NCI-H524 treated with DMSO at 0.1 percent for 48 hours (cell line): ENCODE measurements at regions not wholly inside any gene's neighbourhood (a gene's known extent, or its start where the extent isn't known, plus 50 kb on each side); places are given as distances from the start of the nearest gene placed in this dataset.
"Not testable (repeated sequence)": the region's sequence is repeated elsewhere in the genome, so short reads cannot be mapped to it uniquely, and the experiment has no call there.

ENCODE experiments used
- DNase-seq: peaks from one replicate; lab custom pipeline; 2025; lab: John Stamatoyannopoulos, UW

DNA sequence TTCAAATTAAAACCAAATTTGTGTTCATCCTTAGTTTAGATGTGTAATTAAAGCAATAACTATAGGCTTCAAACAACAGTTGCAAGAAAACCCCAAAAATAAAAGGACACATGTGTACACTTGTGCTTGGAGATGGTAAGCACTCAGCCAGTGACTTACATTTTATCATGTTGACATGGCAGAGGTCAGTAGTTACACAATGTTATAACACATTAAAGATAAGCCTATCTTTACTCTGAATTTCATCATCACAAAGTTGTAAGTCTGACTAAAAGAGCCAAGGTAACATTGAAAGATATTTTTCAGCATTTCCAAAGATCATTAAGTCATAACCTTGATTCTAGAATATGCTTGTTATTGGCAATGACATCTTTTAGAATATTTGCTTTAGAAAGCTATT lies 98.5 kb upstream of the PNPLA4 start:
- DNase-seq: no peak

DNA sequence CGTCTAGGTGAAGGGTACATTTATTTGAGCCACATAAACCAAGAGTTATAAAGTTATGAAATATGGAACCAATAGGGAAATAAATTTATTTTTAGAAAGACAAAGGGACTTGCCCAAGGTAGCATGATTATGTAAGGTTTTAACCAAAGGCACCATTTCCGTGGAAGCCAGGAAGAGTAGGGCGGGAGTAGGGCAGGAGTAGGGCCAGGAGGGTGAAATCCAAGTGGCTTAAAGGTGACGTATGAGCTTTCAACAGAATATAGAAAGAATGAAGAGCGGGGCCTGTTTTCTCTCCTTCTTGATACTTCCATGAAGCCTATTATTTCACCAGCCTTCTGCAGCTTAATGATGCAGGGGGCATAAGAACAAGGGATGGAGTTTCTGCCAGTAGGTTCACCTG lies 91.7 kb upstream of the PNPLA4 start:
- no peak for DNase-seq

DNA sequence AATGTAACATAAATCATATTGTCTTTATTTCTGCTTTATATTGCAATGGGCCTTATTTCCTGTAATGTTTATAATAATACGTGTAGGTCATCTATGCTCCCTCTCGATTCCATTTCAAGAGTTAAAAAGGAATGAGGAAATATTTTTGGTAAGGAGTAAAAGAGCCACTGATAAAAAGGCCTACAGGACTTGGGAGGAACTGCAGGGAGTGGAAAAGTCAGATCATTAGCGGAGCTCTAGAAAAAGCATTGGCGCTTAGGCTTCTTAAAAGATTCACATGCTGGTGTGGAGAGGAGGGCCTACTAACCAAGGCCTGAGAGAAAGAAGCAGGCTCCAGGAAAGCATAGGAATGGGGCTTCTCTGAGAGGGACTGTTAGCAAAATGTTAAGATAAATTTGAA lies 82.9 kb upstream of the PNPLA4 start:
- no peak for DNase-seq

DNA sequence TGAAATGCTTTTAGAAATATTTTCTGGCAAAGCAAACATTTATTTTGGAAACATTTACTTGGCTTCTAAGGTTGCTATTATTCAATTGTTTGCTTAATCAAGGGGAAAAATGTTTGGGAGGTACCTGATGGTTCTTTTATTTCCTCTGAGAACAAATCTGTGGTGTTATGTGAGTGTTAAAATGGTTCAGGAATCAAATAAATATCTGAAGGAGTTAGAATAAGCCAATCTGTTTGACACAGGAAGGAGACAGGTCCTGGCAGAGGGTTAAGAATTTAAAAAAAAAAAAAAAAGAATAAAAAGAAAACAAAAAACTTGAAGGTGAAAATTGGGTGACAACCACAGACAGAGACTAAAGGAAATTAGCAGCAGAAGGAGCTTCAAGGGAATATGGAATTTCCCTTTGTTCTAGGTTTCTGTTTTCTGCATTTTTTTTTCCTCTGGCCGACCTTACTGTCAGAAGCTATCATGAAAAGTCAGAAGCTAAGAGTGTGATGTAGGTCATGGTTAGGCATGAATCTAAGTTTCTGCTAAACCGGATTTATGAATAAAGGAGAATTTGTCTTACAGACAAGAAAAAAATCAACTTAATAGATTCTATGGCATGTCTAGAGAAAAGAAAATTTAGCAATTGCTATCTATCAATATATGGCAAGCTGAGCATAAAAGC lies 78.6 kb upstream of the PNPLA4 start:
- no peak for DNase-seq

DNA sequence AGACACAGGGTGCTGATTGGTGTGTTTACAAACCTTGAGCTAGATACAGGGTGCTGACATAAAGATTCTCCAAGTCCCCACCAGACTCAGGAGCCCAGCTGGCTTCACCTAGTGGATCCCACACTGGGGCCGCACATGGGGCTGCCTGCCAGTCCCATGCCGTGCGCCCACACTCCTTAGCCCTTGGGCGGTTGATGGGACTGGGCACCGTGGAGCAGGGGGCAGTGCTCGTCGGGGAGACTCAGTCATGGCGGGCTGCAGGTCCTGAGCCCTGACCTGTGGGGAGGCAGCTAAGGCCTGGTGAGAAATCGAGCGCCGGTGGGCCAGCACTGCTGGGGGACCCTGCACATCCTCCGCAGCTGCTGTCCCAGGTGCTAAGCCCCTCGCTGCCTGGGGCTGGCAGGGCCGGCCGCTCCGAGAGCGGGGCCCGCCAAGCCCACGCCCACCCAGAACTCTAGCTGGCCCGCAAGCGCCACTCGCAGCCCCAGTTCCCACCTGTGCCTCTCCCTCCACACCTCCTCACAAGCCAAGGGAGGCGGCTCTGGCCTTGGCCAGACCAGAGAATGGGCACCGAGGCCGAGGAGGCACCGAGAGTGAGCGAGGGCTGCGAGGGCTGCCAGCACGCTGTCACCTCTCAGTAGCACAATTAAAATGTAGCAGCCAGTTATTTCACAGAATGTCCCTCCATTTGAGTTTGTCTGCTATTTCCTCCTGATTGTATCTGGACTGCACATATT lies 76.1 kb upstream of the PNPLA4 start:
- no peak for DNase-seq

DNA sequence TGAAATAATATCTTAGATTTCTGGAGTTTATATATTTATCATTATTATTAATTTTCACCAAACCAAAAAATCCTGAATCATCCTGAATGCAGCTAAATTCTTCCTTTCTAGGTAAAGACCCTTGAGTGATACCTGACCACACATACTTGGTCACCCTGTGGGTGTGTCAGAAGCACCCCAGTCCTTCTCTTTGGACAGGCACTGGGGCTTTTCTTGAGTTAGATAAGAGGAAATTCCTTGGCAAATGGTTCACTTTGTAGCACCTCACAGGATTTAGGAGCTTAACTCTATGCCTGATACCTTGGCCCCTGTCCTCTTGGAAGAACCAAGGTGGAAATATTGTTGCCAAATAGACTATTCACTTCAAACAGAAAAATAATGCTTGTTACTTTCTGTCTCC lies 69.6 kb upstream of the PNPLA4 start:
- no peak for DNase-seq

DNA sequence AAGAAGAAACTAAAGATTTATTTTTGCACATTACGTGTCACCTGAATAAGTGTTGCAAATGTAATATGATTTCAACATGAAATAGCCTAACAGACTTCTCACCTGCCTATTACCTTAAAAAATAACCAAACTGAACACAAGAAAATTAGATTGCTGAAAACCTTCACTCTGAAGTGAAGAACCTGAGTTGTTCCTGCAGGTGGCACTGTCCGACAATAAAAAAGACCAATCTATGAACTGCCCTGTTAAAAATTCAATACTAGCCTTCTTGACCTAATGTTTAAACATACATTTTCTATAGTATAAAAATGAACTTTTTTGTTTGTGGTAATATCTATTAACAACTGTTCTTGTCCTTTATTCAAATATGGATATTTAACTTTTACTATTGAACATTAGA lies 69.2 kb upstream of the PNPLA4 start:
- DNase-seq: no peak

DNA sequence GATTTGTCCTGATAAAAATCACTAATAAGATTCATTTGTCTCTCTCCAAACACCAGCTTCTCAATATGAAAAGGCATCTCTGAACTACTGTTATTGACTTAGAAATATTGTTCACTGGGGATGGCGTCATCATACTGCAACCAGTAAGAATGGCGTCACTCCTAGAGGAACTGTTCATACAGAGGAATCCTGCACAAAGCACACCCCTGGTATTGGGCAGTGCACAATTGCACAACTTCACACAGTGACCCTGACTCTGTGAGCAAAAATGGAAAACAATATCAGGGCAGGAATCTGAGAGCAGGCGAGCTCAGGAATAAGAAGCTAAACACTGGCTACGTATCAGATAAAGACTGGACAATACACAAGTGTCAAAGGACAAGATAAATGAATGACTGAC lies 66.7 kb upstream of the PNPLA4 start:
- DNase-seq: no peak

DNA sequence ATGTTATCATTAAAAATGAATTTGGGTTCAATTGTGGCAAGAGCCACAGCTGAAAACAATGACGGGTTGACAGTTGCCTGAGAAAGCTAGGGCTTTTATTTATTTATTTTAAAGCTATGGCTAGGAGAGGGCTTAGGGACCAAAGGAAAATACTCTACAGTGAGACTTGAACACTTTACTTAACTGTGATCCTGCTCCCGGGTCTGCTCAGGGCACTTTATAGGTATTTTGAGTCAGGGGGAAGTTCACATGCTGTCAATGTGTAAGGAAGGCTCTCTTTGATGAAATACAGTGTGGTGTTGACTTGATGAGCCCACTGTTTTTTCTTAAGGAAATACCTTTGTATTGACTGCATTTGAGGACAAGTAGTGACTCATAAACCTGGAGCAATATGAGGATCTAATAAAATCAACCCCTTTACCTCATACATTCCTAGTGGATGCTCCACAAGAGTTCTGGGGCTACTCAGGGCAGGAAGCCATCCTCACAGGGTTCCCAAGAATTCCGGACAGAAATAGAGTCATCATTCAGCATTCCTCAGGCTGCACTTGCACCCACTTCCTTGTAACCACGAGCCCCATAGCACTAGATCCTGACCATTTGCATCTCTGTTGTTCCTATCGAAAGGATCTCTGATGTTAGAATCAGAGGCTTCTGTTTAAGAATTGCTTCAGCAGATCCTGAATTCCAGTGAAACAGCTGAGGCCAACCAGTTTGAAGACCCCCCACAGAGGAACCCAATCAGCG lies 61.0 kb upstream of the PNPLA4 start:
- not testable (repeated sequence) for DNase-seq

DNA sequence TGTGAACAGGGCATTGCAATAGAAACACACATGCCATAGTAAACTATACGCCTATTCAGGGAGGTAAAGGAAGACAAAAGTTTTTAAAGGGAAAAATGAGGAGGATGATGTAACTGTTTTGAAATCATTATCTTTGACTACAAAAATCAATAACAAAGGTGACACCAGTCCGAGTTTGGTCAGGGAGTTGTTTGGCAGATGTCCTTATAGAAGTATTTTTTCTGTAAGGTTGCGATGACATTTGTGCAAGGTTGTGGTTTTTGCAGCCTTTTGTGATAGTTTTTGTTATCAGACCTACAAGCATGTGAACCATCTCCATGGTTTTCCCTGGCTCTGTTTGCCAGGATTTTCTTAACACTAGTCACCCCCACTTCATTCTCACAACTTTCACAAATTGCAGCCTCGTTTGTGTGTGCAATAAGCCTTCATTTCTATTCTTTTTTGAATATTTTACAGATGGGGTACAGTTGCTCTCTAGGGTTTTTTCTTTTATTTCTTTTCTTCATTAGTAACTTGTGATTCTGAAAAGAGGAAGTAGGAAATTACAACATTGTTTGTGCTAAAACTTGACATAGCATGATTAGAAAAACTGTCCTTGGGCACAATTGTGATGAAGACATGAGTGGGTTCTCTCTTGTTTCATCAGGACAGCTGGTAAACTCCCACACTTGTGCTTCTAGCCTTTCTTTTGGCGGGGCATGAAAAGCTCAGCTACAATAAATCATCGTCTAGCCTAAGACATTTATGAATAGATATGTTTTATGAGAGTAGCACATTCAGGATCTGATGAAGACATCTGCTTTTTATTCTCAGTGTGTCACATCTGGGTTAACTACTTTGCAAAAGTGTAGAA lies 60.2 kb upstream of the PNPLA4 start:
- DNase-seq: no peak

DNA sequence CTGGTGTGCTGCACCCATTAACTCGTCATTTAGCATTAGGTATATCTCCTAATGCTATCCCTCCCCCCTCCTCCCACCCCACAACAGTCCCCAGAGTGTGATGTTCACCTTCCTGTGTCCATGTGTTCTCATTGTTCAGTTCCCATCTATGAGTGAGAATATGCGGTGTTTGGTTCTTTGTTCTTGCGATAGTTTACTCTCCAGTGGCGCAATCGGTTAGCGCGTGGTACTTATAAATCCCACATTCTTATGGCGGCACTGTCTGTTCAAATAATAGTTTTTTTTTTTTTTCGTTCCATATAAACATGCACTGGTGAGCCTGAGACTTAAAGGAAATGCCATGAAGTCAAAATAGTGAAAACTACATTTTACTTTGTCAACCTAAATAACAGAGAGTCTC lies 59.5 kb upstream of the PNPLA4 start:
- DNase-seq: not testable (repeated sequence)

DNA sequence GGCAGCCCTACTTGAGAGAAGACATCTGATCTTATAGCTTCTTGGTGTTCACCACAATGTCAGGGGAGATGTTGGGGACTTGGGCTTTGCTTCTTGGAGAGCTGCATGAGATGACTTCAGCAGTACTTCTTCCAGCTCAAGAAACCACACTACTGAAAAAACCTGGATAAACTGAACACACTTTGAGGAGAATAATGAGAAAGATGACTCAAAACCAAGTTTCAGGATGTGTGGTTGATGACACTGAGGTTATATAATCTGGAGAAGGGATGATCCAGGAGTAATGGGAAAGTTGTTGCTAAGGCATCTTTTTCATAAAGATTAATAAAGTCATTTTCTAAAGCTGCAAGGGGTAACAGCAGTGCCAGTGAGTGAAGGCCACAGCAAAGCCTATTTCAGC lies 58.4 kb upstream of the PNPLA4 start:
- DNase-seq: no peak

DNA sequence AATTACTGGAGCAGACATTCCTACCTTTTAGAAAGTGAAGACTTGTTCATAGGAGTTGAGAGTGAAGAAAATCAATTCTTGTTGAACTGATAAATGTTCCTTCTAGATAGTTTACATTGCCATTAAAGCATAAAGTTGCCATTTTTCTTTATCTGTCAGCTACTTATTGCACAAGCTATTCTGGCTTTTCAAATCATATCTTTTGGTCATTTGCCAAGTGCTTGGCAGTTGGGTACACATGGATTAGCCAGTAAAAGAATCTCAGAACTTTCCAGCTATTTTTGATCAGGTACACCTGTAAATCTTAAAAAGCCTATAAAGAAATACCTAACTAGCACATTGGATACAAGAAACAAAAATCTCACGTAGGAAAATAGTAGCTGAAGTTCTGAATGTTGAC lies 56.4 kb upstream of the PNPLA4 start:
- DNase-seq: no peak
